T47D (cell line): ENCODE measurements at regions not wholly inside any gene's neighbourhood (a gene's known extent, or its start where the extent isn't known, plus 50 kb on each side); places are given as distances from the start of the nearest gene placed in this dataset.
"Not testable (repeated sequence)": the region's sequence is repeated elsewhere in the genome, so short reads cannot be mapped to it uniquely, and the experiment has no call there.

Experiments
- DNase-seq, 2 experiments: peaks; one replicate each; pipeline versions ENCODE4 v3.0.0 to v3.0.0-alpha.2; 2011 to 2012; ENCODE audit warnings: low read depth in 1 of 2, low spot score in 1 of 2
- JUND ChIP-seq: IDR thresholded peaks from 2 replicates; pipeline ENCODE4 v1.6.1; 2012; ENCODE audit warnings: low read depth
- in situ Hi-C: cut with HindIII; loops from 2 replicates; pipeline ENCODE4 v1.10.0; 2016; ENCODE audit warnings: low sequenced_read_pairs, low pct_unique_long_range_greater_than_20kb

GRCh38 chr12:63508543-63508942 is 159.8 kb downstream of the DPY19L2 start:
- TF ChIP-seq JUND = no peak
- in situ Hi-C loops = no loop called here
- no peak for DNase-seq

- no peak for TF ChIP-seq JUND
- no peak for DNase-seq
- in situ Hi-C loops = no loop called here
Measured at GRCh38 chr12:63499567-63499966, 168.7 kb downstream of the DPY19L2 start.

- in situ Hi-C loops = no loop called here
- DNase-seq = no peak
- no peak for TF ChIP-seq JUND
Measured at GRCh38 chr12:63498239-63498638, 170.1 kb downstream of the DPY19L2 start.

GRCh38 chr12:63496654-63497053 is 171.6 kb downstream of the DPY19L2 start:
- DNase-seq = no peak
- in situ Hi-C loops = no loop called here
- no peak for TF ChIP-seq JUND

- no peak for DNase-seq
- TF ChIP-seq JUND = no peak
- in situ Hi-C loops = no loop called here
Measured at GRCh38 chr12:63495974-63496373, 172.3 kb downstream of the DPY19L2 start.

- in situ Hi-C loops, DNase-seq: not testable (repeated sequence)
Measured at GRCh38 chr12:63493357-63493756, 174.9 kb downstream of the DPY19L2 start.

GRCh38 chr12:63480186-63480585 is 188.1 kb downstream of the DPY19L2 start:
- in situ Hi-C loops = no loop called here
- no peak for TF ChIP-seq JUND
- DNase-seq = no peak

GRCh38 chr12:63470161-63470560 is 198.1 kb downstream of the DPY19L2 start:
- no peak for DNase-seq
- no peak for TF ChIP-seq JUND
- in situ Hi-C loops = no loop called here

GRCh38 chr12:63467951-63468350 is 200.3 kb downstream of the DPY19L2 start:
- in situ Hi-C loops = no loop called here
- TF ChIP-seq JUND = no peak
- no peak for DNase-seq

GRCh38 chr12:63457857-63458256 is 210.4 kb downstream of the DPY19L2 start:
- in situ Hi-C loops = no loop called here
- no peak for TF ChIP-seq JUND
- DNase-seq = no peak

GRCh38 chr12:63457428-63457827 is 210.9 kb downstream of the DPY19L2 start:
- DNase-seq = no peak
- in situ Hi-C loops = no loop called here
- TF ChIP-seq JUND = no peak

GRCh38 chr12:63450816-63451215 is 217.5 kb downstream of the DPY19L2 start:
- DNase-seq = no peak
- TF ChIP-seq JUND = no peak
- in situ Hi-C loops = no loop called here

- in situ Hi-C loops = no loop called here
- no peak for TF ChIP-seq JUND
- no peak for DNase-seq
Measured at GRCh38 chr12:63450334-63450733, 218.0 kb downstream of the DPY19L2 start.

- in situ Hi-C loops = no loop called here
- no peak for TF ChIP-seq JUND
- DNase-seq = no peak
Measured at GRCh38 chr12:63445224-63445880, 222.9 kb downstream of the DPY19L2 start.

- in situ Hi-C loops = no loop called here
- no peak for DNase-seq
- TF ChIP-seq JUND = no peak
Measured at GRCh38 chr12:63440048-63440447, 228.2 kb downstream of the DPY19L2 start.

- in situ Hi-C loops, DNase-seq: not testable (repeated sequence)
Measured at GRCh38 chr12:63434384-63434783, 233.9 kb downstream of the DPY19L2 start.

GRCh38 chr12:63427969-63428368 is 240.3 kb downstream of the DPY19L2 start:
- in situ Hi-C loops, DNase-seq: not testable (repeated sequence)

- in situ Hi-C loops, DNase-seq: not testable (repeated sequence)
Measured at GRCh38 chr12:63427029-63427428, 241.3 kb downstream of the DPY19L2 start.
